ENCODE measurements at regions not wholly inside any gene's neighbourhood (a gene's known extent, or its start where the extent isn't known, plus 50 kb on each side); places are given as distances from the start of the nearest gene placed in this dataset.

GRCh38 chr17:73994946-73995345 lies 208.5 kb upstream of the RPL38 start:
- POLR2A ChIA-PET: no interaction called here

GRCh38 chr17:73997059-73997458 lies 206.4 kb upstream of the RPL38 start:
- DNase-seq (no peak), ATAC-seq (ENCODE audit: low read depth) (no peak)
- CTCF ChIA-PET: interaction anchor here (3.2 kb wide), 1 partner anchor 567 kb away, joined by 22 read pairs; no protein-coding TSS in a partner anchor
- Mint-ChIP-seq H3K9me3 (no peaks in the 10 kb centered on the region), H3K4me1 (no peaks in the 10 kb centered on the region), H3K4me3 (no peak overlapping the region), H3K27me3 (peaks cover 9% of the 10 kb centered on the region), H3K27ac (no peak overlapping the region), H3K36me3 (ENCODE audit: low read depth) (no peaks in the 10 kb centered on the region)
- no peak for TF ChIP-seq CTCF (IDR thresholded peaks at IDR 0.05)
- POLR2A ChIA-PET: no interaction called here
- intact Hi-C loops (cut with micrococcal nuclease): no loop called here

More at GRCh38 chr17:73994946-73995345, 208.5 kb upstream of the RPL38 start:
- H3K9me3 Mint-ChIP-seq: no peaks in the 10 kb centered on the region
- no peaks in the 10 kb centered on the region for H3K4me1 Mint-ChIP-seq
- H3K4me3 Mint-ChIP-seq: no peak overlapping the region
- peaks cover 9% of the 10 kb centered on the region for H3K27me3 Mint-ChIP-seq
- intact Hi-C loops (cut with micrococcal nuclease): no loop called here
- DNase-seq: no peak
- H3K27ac Mint-ChIP-seq: no peak overlapping the region
- no peak for TF ChIP-seq CTCF (IDR thresholded peaks at IDR 0.05)
- no peaks in the 10 kb centered on the region for H3K36me3 Mint-ChIP-seq (ENCODE audit: low read depth)
- CTCF ChIA-PET: no interaction called here
- ATAC-seq (ENCODE audit: low read depth): no peak

- POLR2A ChIA-PET: no interaction called here
- CTCF ChIA-PET: interaction anchor here (3.2 kb wide), 1 partner anchor 568 kb away, joined by 22 read pairs; no protein-coding TSS in a partner anchor
- Mint-ChIP-seq H3K4me3 (no peak overlapping the region), H3K27ac (no peak overlapping the region), H3K27me3 (peaks cover 14% of the 10 kb centered on the region), H3K4me1 (no peaks in the 10 kb centered on the region), H3K36me3 (ENCODE audit: low read depth) (no peaks in the 10 kb centered on the region), H3K9me3 (no peaks in the 10 kb centered on the region)
- ATAC-seq (ENCODE audit: low read depth): no peak
- intact Hi-C loops (cut with micrococcal nuclease): loop anchor here (1.0 to 2.0 kb wide), 2 partner anchors 403 to 413 kb away; no protein-coding TSS in a partner anchor
- TF ChIP-seq CTCF (IDR thresholded peaks at IDR 0.05): no peak
- no peak for DNase-seq
Observed at GRCh38 chr17:73998249-73998648, 205.2 kb upstream of the RPL38 start.

GRCh38 chr17:73998653-73999645 lies 204.5 kb upstream of the RPL38 start:
- ChIA-PET CTCF (interaction anchor here (3.2 kb wide), 1 partner anchor 569 kb away, joined by 22 read pairs; no protein-coding TSS in a partner anchor), POLR2A (no interaction called here)
- ATAC-seq (ENCODE audit: low read depth) (peak; percentile 34), DNase-seq (peak; percentile 30)
- TF ChIP-seq CTCF (IDR thresholded peaks at IDR 0.05): no peak
- intact Hi-C loops (cut with micrococcal nuclease): loop anchor here (1.0 to 2.0 kb wide), 2 partner anchors 404 to 414 kb away; no protein-coding TSS in a partner anchor
- Mint-ChIP-seq H3K27me3 (peaks cover 14% of the 10 kb centered on the region), H3K4me3 (no peak overlapping the region), H3K9me3 (no peaks in the 10 kb centered on the region), H3K36me3 (ENCODE audit: low read depth) (no peaks in the 10 kb centered on the region), H3K4me1 (no peaks in the 10 kb centered on the region), H3K27ac (no peak overlapping the region)

GRCh38 chr17:74001145-74001544 lies 202.3 kb upstream of the RPL38 start:
- H3K27ac Mint-ChIP-seq: no peak overlapping the region
- no peaks in the 10 kb centered on the region for H3K9me3 Mint-ChIP-seq
- H3K4me1 Mint-ChIP-seq: no peaks in the 10 kb centered on the region
- ChIA-PET CTCF (no interaction called here), POLR2A (no interaction called here)
- intact Hi-C loops (cut with micrococcal nuclease): no loop called here
- no peak for ATAC-seq (ENCODE audit: low read depth)
- H3K27me3 Mint-ChIP-seq: peaks cover 20% of the 10 kb centered on the region
- no peak overlapping the region for H3K4me3 Mint-ChIP-seq
- DNase-seq: no peak
- H3K36me3 Mint-ChIP-seq (ENCODE audit: low read depth): no peaks in the 10 kb centered on the region
- no peak for TF ChIP-seq CTCF (IDR thresholded peaks at IDR 0.05)
